H1 (cell line): ENCODE measurements at regions not wholly inside any gene's neighbourhood (a gene's known extent, or its start where the extent isn't known, plus 50 kb on each side); places are given as distances from the start of the nearest gene placed in this dataset.

Experiments
- CTCF ChIA-PET: fragments of 300-600 bp; sonication (Branson Sonifier 250); formaldehyde crosslinking; loops from one replicate; lab custom pipeline; 2021; ENCODE audit not compliant: partially characterized antibody; lab: Charles Lee
- POLR2A ChIA-PET: fragments of 300-600 bp; sonication (Branson Sonifier 250); formaldehyde crosslinking; loops from one replicate; lab custom pipeline; 2021; ENCODE audit warnings: inconsistent platforms; ENCODE audit not compliant: partially characterized antibody; lab: Charles Lee
- DNase-seq, 2 experiments: peaks; one replicate each; pipeline versions ENCODE4 v3.0.0 to v3.0.0-alpha.2; 2010 to 2022; ENCODE audit warnings: low spot score in 2 of 2, low read depth in 1 of 2, mixed read lengths in 1 of 2
- FAIRE-seq: peaks from 2 replicates; lab custom pipeline; 2011; peaks lifted over from hg19 to GRCh38; lab: Jason Lieb, UNC
- H2AFZ ChIP-seq: 2 replicates; pipeline ENCODE4 v1.8.1; 2012; ENCODE audit warnings: low read length, inconsistent platforms
- H2AK5ac ChIP-seq: 2 replicates; pipeline ENCODE4 v1.6.1; 2013; ENCODE audit warnings: low read depth, low read length
- H2BK120ac ChIP-seq: replicated peaks from 2 replicates; pipeline ENCODE3; 2013; ENCODE audit warnings: low read depth, low read length, inconsistent platforms
- H2BK12ac ChIP-seq: 2 replicates; pipeline ENCODE4 v1.6.1; 2013; ENCODE audit warnings: low read depth, low read length
- H2BK15ac ChIP-seq: 2 replicates; pipeline ENCODE4 v1.6.1; 2013; ENCODE audit warnings: low read length
- H2BK20ac ChIP-seq: 2 replicates; pipeline ENCODE4 v1.6.1; 2013; ENCODE audit warnings: low read length
- H2BK5ac ChIP-seq: 2 replicates; pipeline ENCODE4 v1.6.1; 2013; ENCODE audit warnings: low read depth, low read length
- H3K14ac ChIP-seq: 2 replicates; pipeline ENCODE4 v1.6.1; 2013; ENCODE audit warnings: inconsistent platforms; ENCODE audit not compliant: insufficient read length
- H3K18ac ChIP-seq: 2 replicates; pipeline ENCODE4 v1.6.1; 2013; ENCODE audit warnings: low read length; ENCODE audit errors: extremely low read depth
- H3K23ac ChIP-seq: 2 replicates; pipeline ENCODE4 v1.6.1; 2013; ENCODE audit warnings: inconsistent platforms; ENCODE audit not compliant: insufficient read length
- H3K23me2 ChIP-seq: 2 replicates; pipeline ENCODE4 v1.6.1; 2013; ENCODE audit warnings: low read depth, low read length
- H3K27ac ChIP-seq: 2 replicates; pipeline ENCODE4 v1.6.1; 2011; ENCODE audit warnings: low read depth, low read length, inconsistent platforms
- H3K27me3 ChIP-seq, 4 experiments: replicated peaks in 1 of 4; 1 replicate in 1 of 4; 2 replicates in 3 of 4; pipeline versions ENCODE4 v1.6.1 to v1.8.1; 2011 to 2013; ENCODE audit warnings: low read length in 3 of 4, mild to moderate bottlenecking in 3 of 4, inconsistent platforms in 2 of 4, mixed read lengths in 2 of 4, moderate library complexity in 1 of 4; ENCODE audit not compliant: control insufficient read depth in 3 of 4, insufficient read depth in 3 of 4; ENCODE audit errors: extremely low read depth in 1 of 4
- H3K36me3 ChIP-seq, 4 experiments: 2 replicates each; pipeline versions ENCODE4 v1.6.1 to v1.8.1; 2011 to 2013; ENCODE audit warnings: mild to moderate bottlenecking in 4 of 4, low read length in 3 of 4, moderate library complexity in 2 of 4, control low read depth in 1 of 4, inconsistent platforms in 1 of 4; ENCODE audit not compliant: insufficient read depth in 4 of 4, control insufficient read depth in 2 of 4
- H3K4ac ChIP-seq: replicated peaks from 2 replicates; pipeline ENCODE3; 2013; ENCODE audit warnings: low read length, low read depth, mixed read lengths, inconsistent platforms; ENCODE audit not compliant: insufficient read length
- H3K4me1 ChIP-seq, 4 experiments: replicated peaks in 1 of 4; 1 replicate in 1 of 4; 2 replicates in 3 of 4; pipeline versions ENCODE4 v1.6.1 to v1.8.1; 2011 to 2013; ENCODE audit warnings: low read length in 3 of 4, inconsistent platforms in 2 of 4, mixed read lengths in 1 of 4; ENCODE audit not compliant: insufficient read depth in 4 of 4, control insufficient read depth in 3 of 4
- H3K4me2 ChIP-seq, 2 experiments: 2 replicates each; pipeline versions ENCODE4 v1.6.1 to v1.8.1; 2011 to 2013; ENCODE audit warnings: low read depth in 2 of 2, low read length in 2 of 2, control low read depth in 1 of 2, inconsistent platforms in 1 of 2, mild to moderate bottlenecking in 1 of 2; ENCODE audit not compliant: insufficient read depth in 1 of 2
- H3K4me3 ChIP-seq, 4 experiments: fragments of 200-600, 300-600 bp in 1 of 4; sonication (generic), shearing (Covaris generic), sonication (Bioruptor Twin) in 1 of 4; 2 replicates each; pipeline versions ENCODE4 v1.5.1 to v1.8.1; 2011 to 2016; ENCODE audit warnings: low read length in 4 of 4, low read depth in 3 of 4, control low read depth in 2 of 4, inconsistent platforms in 2 of 4, mild to moderate bottlenecking in 2 of 4, mixed read lengths in 1 of 4, moderate library complexity in 1 of 4; ENCODE audit not compliant: insufficient read depth in 2 of 4; ENCODE audit errors: extremely low read depth in 1 of 4
- H3K56ac ChIP-seq: replicated peaks from 2 replicates; pipeline ENCODE3; 2013; ENCODE audit warnings: low read depth, mild to moderate bottlenecking, mixed read lengths, low read length, inconsistent platforms; ENCODE audit not compliant: insufficient read length
- H3K79me1 ChIP-seq: 2 replicates; pipeline ENCODE4 v1.6.1; 2013; ENCODE audit warnings: low read depth, low read length, control low read depth
- H3K79me2 ChIP-seq, 2 experiments: 2 replicates each; pipeline versions ENCODE4 v1.6.1 to v1.8.1; 2012 to 2013; ENCODE audit warnings: low read length in 2 of 2, mild to moderate bottlenecking in 2 of 2, inconsistent platforms in 1 of 2; ENCODE audit not compliant: insufficient read depth in 2 of 2, control insufficient read depth in 1 of 2
- H3K9ac ChIP-seq, 4 experiments: replicated peaks in 1 of 4; 1 replicate in 1 of 4; 2 replicates in 3 of 4; pipeline versions ENCODE4 v1.6.1 to v1.8.1; 2011 to 2013; ENCODE audit warnings: low read depth in 3 of 4, low read length in 3 of 4, control low read depth in 2 of 4, mild to moderate bottlenecking in 2 of 4, moderate library complexity in 2 of 4, inconsistent platforms in 1 of 4; ENCODE audit errors: extremely low read depth in 1 of 4
- H3K9me3 ChIP-seq, 2 experiments: 2 replicates each; pipeline versions ENCODE4 v1.6.1 to v1.8.1; 2012 to 2013; ENCODE audit warnings: mild to moderate bottlenecking in 2 of 2, moderate library complexity in 2 of 2, control low read depth in 1 of 2, inconsistent platforms in 1 of 2, low read depth in 1 of 2, low read length in 1 of 2, mixed read lengths in 1 of 2; ENCODE audit not compliant: insufficient read depth in 2 of 2
- H4K20me1 ChIP-seq, 2 experiments: replicated peaks in 1 of 2; 2 replicates each; pipeline versions ENCODE3 to v1.8.1; 2011 to 2013; ENCODE audit warnings: inconsistent platforms in 2 of 2, low read length in 2 of 2, mild to moderate bottlenecking in 1 of 2; ENCODE audit not compliant: insufficient read depth in 2 of 2, control insufficient read depth in 1 of 2
- H4K5ac ChIP-seq: 2 replicates; pipeline ENCODE4 v1.6.1; 2013; ENCODE audit warnings: low read length, low read depth, mixed read lengths, inconsistent platforms; ENCODE audit not compliant: insufficient read length
- H4K8ac ChIP-seq: 2 replicates; pipeline ENCODE4 v1.8.0; 2013; ENCODE audit warnings: mild to moderate bottlenecking, moderate library complexity, low read length, inconsistent platforms; ENCODE audit not compliant: insufficient read depth; ENCODE audit errors: extremely low read depth
- H4K91ac ChIP-seq: replicated peaks from 2 replicates; pipeline ENCODE3; 2013; ENCODE audit warnings: low read length, mixed read lengths, inconsistent platforms; ENCODE audit not compliant: insufficient read length
- TCF12 ChIP-seq: IDR thresholded peaks from 2 replicates; pipeline ENCODE4 v1.6.1; 2011; ENCODE audit warnings: low read depth, mild to moderate bottlenecking, low read length
- WGBS, 2 experiments: shearing (Covaris generic) in 1 of 2; methylation state at CpG; one replicate each; pipeline versions ENCODE4 v1.1.6 to v1.1.7; 2013 to 2015; ENCODE audit warnings: low lambda C conversion rate in 2 of 2, mixed read lengths in 2 of 2, inconsistent platforms in 1 of 2, low coverage in 1 of 2, missing lambda C conversion rate in 1 of 2; ENCODE audit not compliant: insufficient replicate concordance in 2 of 2, insufficient coverage in 1 of 2, insufficient read length in 1 of 2; ENCODE audit errors: extremely low coverage in 1 of 2, missing lambda C conversion rate in 1 of 2; 5-methylcytosine and 5-hydroxymethylcytosine counted together
- TF ChIP-seq, protein P1 (sequence below): IDR thresholded peaks from 2 replicates; pipeline ENCODE4 v1.6.1; 2011; ENCODE audit warnings: low read depth, mild to moderate bottlenecking, low read length; ENCODE audit not compliant: insufficient read depth

DNA sequence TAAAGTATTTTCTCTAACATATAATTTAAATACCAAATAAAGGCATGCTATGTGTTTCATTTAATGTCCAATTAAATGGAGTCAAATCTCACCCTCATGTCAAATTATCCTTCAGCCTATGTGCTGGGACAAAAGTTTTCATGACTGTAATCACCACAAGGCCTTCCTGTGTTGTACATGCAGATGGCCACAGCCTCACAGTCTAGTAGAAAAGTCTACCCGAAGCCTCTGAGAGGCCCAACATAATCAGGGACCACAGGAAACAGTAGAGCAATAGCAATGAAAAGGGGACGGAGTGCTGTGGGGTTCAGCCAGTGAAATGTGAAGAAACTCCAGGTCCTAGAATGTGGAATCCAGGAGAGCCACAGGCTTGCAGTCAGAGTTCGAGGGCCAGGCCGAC is 140.2 kb upstream of the KLF6 start:
- Histone ChIP-seq H2AFZ (no peak overlapping the region), H3K36me3 (no peaks in the 10 kb centered on the region), H4K91ac (no peak overlapping the region), H4K20me1 (no peaks in the 10 kb centered on the region), H3K23ac (no peak overlapping the region), H3K4me1 (no peaks in the 10 kb centered on the region), H2BK12ac (no peak overlapping the region), H2BK5ac (no peak overlapping the region), H3K79me1 (no peaks in the 10 kb centered on the region), H2BK15ac (no peak overlapping the region), H3K79me2 (no peaks in the 10 kb centered on the region), H3K9me3 (no peaks in the 10 kb centered on the region), H3K56ac (no peak overlapping the region), H2AK5ac (no peak overlapping the region), H3K4ac (no peak overlapping the region), H3K4me3 (no peak overlapping the region), H3K14ac (no peak overlapping the region), H3K27ac (no peak overlapping the region), H3K27me3 (no peaks in the 10 kb centered on the region), H4K8ac (no peak overlapping the region), H3K9ac (no peak overlapping the region), H3K4me2 (no peak overlapping the region), H3K18ac (no peak overlapping the region), H2BK20ac (no peak overlapping the region), H4K5ac (no peak overlapping the region), H2BK120ac (no peak overlapping the region), H3K23me2 (no peaks in the 10 kb centered on the region)
- DNase-seq: no peak
- WGBS, 2 experiments: 94% methylated on average over 4 of the region's 4 CpGs; no CpG with 5 or more reads in 1 of the 2 experiments
- ChIA-PET CTCF (no interaction called here), POLR2A (no interaction called here)
- FAIRE-seq: no peak
- TF ChIP-seq TCF12: no peak
- TF ChIP-seq, protein P1, sequence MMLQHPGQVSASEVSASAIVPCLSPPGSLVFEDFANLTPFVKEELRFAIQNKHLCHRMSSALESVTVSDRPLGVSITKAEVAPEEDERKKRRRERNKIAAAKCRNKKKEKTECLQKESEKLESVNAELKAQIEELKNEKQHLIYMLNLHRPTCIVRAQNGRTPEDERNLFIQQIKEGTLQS: no peak
